ENCODE measurements at regions not wholly inside any gene's neighbourhood (a gene's known extent, or its start where the extent isn't known, plus 50 kb on each side); places are given as distances from the start of the nearest gene placed in this dataset.

- 63 to 75% methylated on average over 3 of the region's 3 CpGs for whole genome bisulfite sequencing, 2 donors
- TF ChIP-seq, protein P1, sequence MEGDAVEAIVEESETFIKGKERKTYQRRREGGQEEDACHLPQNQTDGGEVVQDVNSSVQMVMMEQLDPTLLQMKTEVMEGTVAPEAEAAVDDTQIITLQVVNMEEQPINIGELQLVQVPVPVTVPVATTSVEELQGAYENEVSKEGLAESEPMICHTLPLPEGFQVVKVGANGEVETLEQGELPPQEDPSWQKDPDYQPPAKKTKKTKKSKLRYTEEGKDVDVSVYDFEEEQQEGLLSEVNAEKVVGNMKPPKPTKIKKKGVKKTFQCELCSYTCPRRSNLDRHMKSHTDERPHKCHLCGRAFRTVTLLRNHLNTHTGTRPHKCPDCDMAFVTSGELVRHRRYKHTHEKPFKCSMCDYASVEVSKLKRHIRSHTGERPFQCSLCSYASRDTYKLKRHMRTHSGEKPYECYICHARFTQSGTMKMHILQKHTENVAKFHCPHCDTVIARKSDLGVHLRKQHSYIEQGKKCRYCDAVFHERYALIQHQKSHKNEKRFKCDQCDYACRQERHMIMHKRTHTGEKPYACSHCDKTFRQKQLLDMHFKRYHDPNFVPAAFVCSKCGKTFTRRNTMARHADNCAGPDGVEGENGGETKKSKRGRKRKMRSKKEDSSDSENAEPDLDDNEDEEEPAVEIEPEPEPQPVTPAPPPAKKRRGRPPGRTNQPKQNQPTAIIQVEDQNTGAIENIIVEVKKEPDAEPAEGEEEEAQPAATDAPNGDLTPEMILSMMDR (IDR thresholded peaks at IDR 0.05), result no peak
- no peak for TF ChIP-seq POLR2A (IDR thresholded peaks at IDR 0.05)
- Histone ChIP-seq H3K27me3 (no peaks in the 10 kb centered on the region), H3K27ac (no peak overlapping the region), H3K4me1 (no peaks in the 10 kb centered on the region), H3K36me3 (no peaks in the 10 kb centered on the region), H3K9me3 (no peaks in the 10 kb centered on the region), H3K4me3 (no peak overlapping the region)
- DNase-seq, result no peak
- intact Hi-C loops (cut with DNase I), result no loop called here
Observed at GRCh38 chr1:239448911-239449310, 62.5 kb downstream of the CHRM3 start.

GRCh38 chr1:239455743-239456142 lies 69.4 kb downstream of the CHRM3 start:
- Histone ChIP-seq H3K9me3 (no peaks in the 10 kb centered on the region), H3K4me3 (no peak overlapping the region), H3K27me3 (no peaks in the 10 kb centered on the region), H3K27ac (no peak overlapping the region), H3K36me3 (no peaks in the 10 kb centered on the region), H3K4me1 (no peaks in the 10 kb centered on the region)
- TF ChIP-seq, protein P1 (IDR thresholded peaks at IDR 0.05), result no peak
- TF ChIP-seq POLR2A (IDR thresholded peaks at IDR 0.05), result no peak
- intact Hi-C loops (cut with DNase I), result no loop called here
- WGBS, 2 donors, result 78 to 87% methylated on average over 3 of the region's 3 CpGs
- no peak for DNase-seq

- no peaks in the 10 kb centered on the region for H3K36me3 ChIP-seq
- intact Hi-C loops (cut with DNase I), result no loop called here
- H3K9me3 ChIP-seq, result no peaks in the 10 kb centered on the region
- WGBS, 2 donors, result 70 to 83% methylated on average over 2 of the region's 2 CpGs
- no peak overlapping the region for H3K4me3 ChIP-seq
- H3K27me3 ChIP-seq, result no peaks in the 10 kb centered on the region
- TF ChIP-seq, protein P1 (IDR thresholded peaks at IDR 0.05), result no peak
- TF ChIP-seq POLR2A (IDR thresholded peaks at IDR 0.05), result no peak
- no peak overlapping the region for H3K27ac ChIP-seq
- no peaks in the 10 kb centered on the region for H3K4me1 ChIP-seq
- DNase-seq, result no peak
Observed at GRCh38 chr1:239456788-239457187, 70.4 kb downstream of the CHRM3 start.

DNA sequence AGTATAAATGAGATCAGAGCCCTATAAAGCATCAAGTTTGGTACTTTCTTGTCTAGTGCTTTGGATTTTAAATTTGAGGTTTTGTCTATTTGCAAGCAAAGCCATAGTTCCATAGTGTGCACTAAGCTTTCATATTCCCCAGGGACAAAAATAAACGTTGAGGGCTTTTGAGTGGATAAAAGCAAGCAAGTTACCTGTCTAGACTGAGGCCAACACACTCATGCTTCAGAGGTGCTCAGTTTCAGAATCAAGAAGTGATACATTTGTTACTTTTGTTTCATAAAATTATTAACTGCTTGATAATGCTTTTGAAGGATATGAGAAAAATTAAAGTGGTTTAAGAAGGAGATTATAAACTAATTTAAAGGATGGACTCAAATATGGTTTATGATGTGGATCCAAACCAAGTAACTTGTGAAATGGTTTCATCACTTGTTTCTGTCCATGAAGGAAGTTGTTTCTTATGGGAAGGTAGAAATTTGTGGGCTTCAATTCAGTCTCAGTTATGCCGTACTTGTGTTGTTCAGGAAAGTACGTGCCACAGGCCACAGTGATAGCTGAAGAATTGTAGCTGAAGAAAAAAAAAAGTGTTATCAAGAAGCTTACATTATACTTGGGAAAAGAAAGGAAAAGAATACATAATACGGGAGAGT lies 71.2 kb downstream of the CHRM3 start:
- TF ChIP-seq, protein P1 (IDR thresholded peaks at IDR 0.05), result no peak
- no peak for TF ChIP-seq POLR2A (IDR thresholded peaks at IDR 0.05)
- Histone ChIP-seq H3K27ac (no peak overlapping the region), H3K9me3 (no peaks in the 10 kb centered on the region), H3K27me3 (no peaks in the 10 kb centered on the region), H3K4me1 (no peaks in the 10 kb centered on the region), H3K4me3 (no peak overlapping the region), H3K36me3 (no peaks in the 10 kb centered on the region)
- intact Hi-C loops (cut with DNase I), result no loop called here
- no peak for DNase-seq
- WGBS, 2 donors, result 48 to 69% methylated on average over 4 of the region's 4 CpGs

DNA sequence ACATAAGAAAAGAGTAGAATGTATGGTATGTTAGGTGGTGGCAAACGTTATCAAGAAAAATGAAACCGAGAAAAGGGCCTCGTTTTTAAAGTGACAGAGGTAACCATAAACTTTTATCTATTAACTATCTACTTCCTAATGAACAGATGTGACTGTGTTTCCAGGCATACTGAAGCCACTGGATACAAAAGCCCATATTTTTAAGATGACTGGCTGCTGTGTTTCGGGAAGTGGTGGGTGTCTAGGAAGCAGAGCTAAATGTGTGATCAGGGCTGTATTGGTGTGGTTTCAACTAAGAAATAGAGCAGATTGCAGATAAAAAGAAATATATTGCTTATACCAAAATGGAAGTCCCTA lies 71.8 kb downstream of the CHRM3 start:
- no peaks in the 10 kb centered on the region for H3K4me1 ChIP-seq
- H3K4me3 ChIP-seq, result no peak overlapping the region
- TF ChIP-seq, protein P1 (IDR thresholded peaks at IDR 0.05), result no peak
- TF ChIP-seq POLR2A (IDR thresholded peaks at IDR 0.05), result no peak
- WGBS, 2 donors, result 52 to 60% methylated on average over 4 of the region's 4 CpGs
- no peaks in the 10 kb centered on the region for H3K36me3 ChIP-seq
- no peak for DNase-seq
- intact Hi-C loops (cut with DNase I), result no loop called here
- no peak overlapping the region for H3K27ac ChIP-seq
- no peaks in the 10 kb centered on the region for H3K27me3 ChIP-seq
- H3K9me3 ChIP-seq, result no peaks in the 10 kb centered on the region

All from esophagus squamous epithelium (tissue), 5 donors.